SK-N-SH (cell line): ENCODE measurements at regions not wholly inside any gene's neighbourhood (a gene's known extent, or its start where the extent isn't known, plus 50 kb on each side); places are given as distances from the start of the nearest gene placed in this dataset.

Source experiments
- CTCF ChIA-PET: fragments of 300-600, 350-600 bp; formaldehyde crosslinking; extraction: SDS; loops from one replicate; lab custom pipeline; 2021; lab: Yijun Ruan, JAX
- POLR2A ChIA-PET: fragments of 350-600 bp; sonication (Branson Sonifier 250); formaldehyde crosslinking; extraction: SDS; loops from one replicate; lab custom pipeline; 2020; ENCODE audit warnings: antibody characterized with exemption, inconsistent platforms; lab: Yijun Ruan, JAX
- DNase-seq: peaks from one replicate; pipeline ENCODE4 v3.0.0; 2012
- H2AFZ ChIP-seq: fragments of 200-600 bp; sonication (generic); 2 replicates; pipeline ENCODE4 v1.8.1; 2016; ENCODE audit warnings: antibody characterized with exemption, mild to moderate bottlenecking, low read depth
- H3F3A ChIP-seq: fragments of 200-600 bp; sonication (generic); replicated peaks from 2 replicates; pipeline ENCODE3; 2016; ENCODE audit warnings: antibody characterized with exemption, mild to moderate bottlenecking; ENCODE audit not compliant: insufficient read depth
- H3K27ac ChIP-seq, 2 experiments: fragments of 200-500 bp in 1 of 2; fragments of 200-600 bp in 1 of 2; sonication (Bioruptor generic) in 1 of 2; sonication (generic), shearing (Covaris generic) in 1 of 2; 2 replicates each; pipeline versions ENCODE4 v1.5.1 to v1.6.1; 2014 to 2016; ENCODE audit warnings: low read depth in 2 of 2, inconsistent platforms in 1 of 2, low read length in 1 of 2, mild to moderate bottlenecking in 1 of 2, mixed read lengths in 1 of 2
- H3K27me3 ChIP-seq: fragments of 200-600 bp; sonication (generic), shearing (Covaris generic); 2 replicates; pipeline ENCODE4 v1.6.1; 2016; ENCODE audit warnings: mixed run types; ENCODE audit not compliant: insufficient read depth
- H3K36me3 ChIP-seq, 2 experiments: fragments of 200-500 bp in 1 of 2; fragments of 200-600 bp in 1 of 2; sonication (Bioruptor generic) in 1 of 2; sonication (generic) in 1 of 2; replicated peaks in 1 of 2; 2 replicates each; pipeline versions ENCODE3 to v1.5.1; 2014 to 2016; ENCODE audit warnings: low read length in 1 of 2, mild to moderate bottlenecking in 1 of 2; ENCODE audit not compliant: insufficient read depth in 2 of 2, control insufficient read depth in 1 of 2
- H3K4me1 ChIP-seq, 2 experiments: fragments of 200-500 bp in 1 of 2; fragments of 200-600 bp in 1 of 2; sonication (Bioruptor generic) in 1 of 2; sonication (generic), shearing (Covaris generic) in 1 of 2; 2 replicates each; pipeline versions ENCODE4 v1.5.1 to v1.6.1; 2014 to 2016; ENCODE audit warnings: low read depth in 1 of 2, low read length in 1 of 2, mixed run types in 1 of 2; ENCODE audit not compliant: insufficient read depth in 2 of 2, control insufficient read depth in 1 of 2
- H3K4me2 ChIP-seq: fragments of 200-600 bp; sonication (generic), shearing (Covaris generic); 2 replicates; pipeline ENCODE4 v1.6.1; 2017; ENCODE audit warnings: mixed run types
- H3K4me3 ChIP-seq, 2 experiments: fragments of 200-500 bp in 1 of 2; fragments of 200-600 bp in 1 of 2; sonication (Bioruptor generic) in 1 of 2; sonication (generic), shearing (Covaris generic) in 1 of 2; 2 replicates each; pipeline versions ENCODE4 v1.5.1 to v1.8.1; 2014 to 2016; ENCODE audit warnings: low read depth in 2 of 2, inconsistent platforms in 1 of 2, low read length in 1 of 2, mild to moderate bottlenecking in 1 of 2, mixed read lengths in 1 of 2, moderate library complexity in 1 of 2
- H3K79me2 ChIP-seq: fragments of 200-600 bp; sonication (generic); 2 replicates; pipeline ENCODE4 v1.8.1; 2017; ENCODE audit warnings: mild to moderate bottlenecking; ENCODE audit not compliant: insufficient read depth
- H3K9ac ChIP-seq: fragments of 200-600 bp; sonication (generic); 2 replicates; pipeline ENCODE4 v1.6.1; 2017; ENCODE audit warnings: mixed run types
- H3K9me2 ChIP-seq: fragments of 200-600 bp; sonication (generic); 2 replicates; pipeline ENCODE4 v1.6.1; 2017; ENCODE audit warnings: mixed run types
- H3K9me3 ChIP-seq: fragments of 200-600 bp; sonication (generic); 2 replicates; pipeline ENCODE4 v1.6.1; 2017; ENCODE audit warnings: mixed run types, mild to moderate bottlenecking, moderate library complexity
- H4K20me1 ChIP-seq: fragments of 200-600 bp; sonication (generic); 2 replicates; pipeline ENCODE4 v1.6.1; 2017; ENCODE audit warnings: mild to moderate bottlenecking, mixed run types; ENCODE audit not compliant: insufficient read depth
- EZH2phosphoT487 ChIP-seq: fragments of 200-600 bp; sonication (generic); IDR thresholded peaks from 2 replicates; pipeline ENCODE4 v1.6.1; 2017; ENCODE audit warnings: low read depth, mixed run types, mild to moderate bottlenecking, antibody characterized with exemption, moderate library complexity, borderline replicate concordance
- FOSL2 ChIP-seq: IDR thresholded peaks from 2 replicates; pipeline ENCODE4 v1.4.0; 2012; ENCODE audit warnings: low read depth, mild to moderate bottlenecking, moderate library complexity, borderline replicate concordance
- FOXM1 ChIP-seq: IDR thresholded peaks from 2 replicates; pipeline ENCODE4 v1.4.0; 2012; ENCODE audit warnings: low read depth, mild to moderate bottlenecking
- GATA2 ChIP-seq: sonication (generic); formaldehyde crosslinking; IDR thresholded peaks from 2 replicates; pipeline ENCODE4 v1.5.0; 2020; ENCODE audit warnings: mild to moderate bottlenecking, missing genetic modification reagents
- NFIC ChIP-seq: IDR thresholded peaks from 2 replicates; pipeline ENCODE4 v1.4.0; 2012; ENCODE audit warnings: borderline replicate concordance
- NRF1 ChIP-seq: IDR thresholded peaks from 2 replicates; pipeline ENCODE4 v1.6.1; 2012; ENCODE audit warnings: low read depth, mild to moderate bottlenecking, low read length
- POLR2AphosphoS5 ChIP-seq: IDR thresholded peaks from 2 replicates; pipeline ENCODE4 v1.6.1; 2012; ENCODE audit warnings: low read depth, low read length
- RAD21 ChIP-seq: IDR thresholded peaks from 2 replicates; pipeline ENCODE4 v1.6.1; 2012; ENCODE audit warnings: mild to moderate bottlenecking, low read length
- RCOR1 ChIP-seq: fragments of 150-350 bp; IDR thresholded peaks from 2 replicates; pipeline ENCODE4 v1.6.1; 2017; ENCODE audit warnings: antibody characterized with exemption, low read length
- RXRA ChIP-seq: IDR thresholded peaks from 2 replicates; pipeline ENCODE4 v1.4.0; 2012; ENCODE audit warnings: low read depth, mild to moderate bottlenecking, borderline replicate concordance
- SIN3A ChIP-seq: IDR thresholded peaks from 2 replicates; pipeline ENCODE4 v1.6.1; 2012; ENCODE audit warnings: low read depth, mild to moderate bottlenecking, low read length, moderate library complexity, borderline replicate concordance
- SMC3 ChIP-seq: IDR thresholded peaks from 2 replicates; pipeline ENCODE4 v1.6.1; 2012; ENCODE audit warnings: low read depth, low read length, improper control_type of control experiment
- TAF1 ChIP-seq: IDR thresholded peaks from 2 replicates; pipeline ENCODE4 v1.6.1; 2012; ENCODE audit warnings: low read depth, mild to moderate bottlenecking, low read length, moderate library complexity, borderline replicate concordance
- TEAD4 ChIP-seq: IDR thresholded peaks from 2 replicates; pipeline ENCODE4 v1.4.0; 2012; ENCODE audit warnings: mild to moderate bottlenecking, borderline replicate concordance; ENCODE audit not compliant: insufficient read depth
- YY1 ChIP-seq: IDR thresholded peaks from 2 replicates; pipeline ENCODE4 v1.4.0; 2012; ENCODE audit warnings: low read depth, mild to moderate bottlenecking
- WGBS: methylation state at CpG from one replicate; pipeline ENCODE4 v1.1.6; 2017; ENCODE audit warnings: low lambda C conversion rate; 5-methylcytosine and 5-hydroxymethylcytosine counted together
- TF ChIP-seq, protein P1 (sequence below): IDR thresholded peaks from 2 replicates; pipeline ENCODE4; 2012
- TF ChIP-seq, protein P2 (sequence below): IDR thresholded peaks from 2 replicates; pipeline ENCODE4 v1.4.0; 2012; ENCODE audit warnings: low read depth, borderline replicate concordance
- TF ChIP-seq, protein P3 (sequence below): IDR thresholded peaks from 2 replicates; pipeline ENCODE4 v1.6.1; 2012; ENCODE audit warnings: mild to moderate bottlenecking, low read depth, low read length, moderate library complexity
- TF ChIP-seq, protein P4 (sequence below): IDR thresholded peaks from 2 replicates; pipeline ENCODE4 v1.4.0; 2012; ENCODE audit warnings: low read depth, borderline replicate concordance
- TF ChIP-seq, protein P5 (sequence below): fragments of 150-350 bp; IDR thresholded peaks from 2 replicates; pipeline ENCODE4 v1.6.1; 2017; ENCODE audit warnings: antibody characterized with exemption, low read length, low read depth, borderline replicate concordance

DNA sequence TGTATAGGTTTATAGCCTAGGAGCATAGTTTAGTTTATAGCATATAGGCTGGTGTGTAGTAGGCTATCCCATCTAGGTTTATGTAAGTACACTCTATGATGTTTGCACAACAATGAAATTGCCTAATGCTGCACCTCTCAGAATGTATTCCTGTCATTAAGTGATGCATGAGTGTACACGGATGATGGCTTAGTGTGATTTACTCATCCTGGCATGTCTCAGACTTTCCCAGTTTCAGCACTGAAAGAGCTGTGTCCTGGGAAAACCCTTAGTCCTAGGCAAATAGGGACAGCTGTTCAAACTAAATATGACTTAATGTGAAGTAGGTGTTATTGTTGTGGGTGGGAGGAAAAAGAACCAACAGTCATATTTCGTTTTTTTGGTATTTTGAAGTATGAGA is 264.9 kb upstream of the MAGEB18 start:
- no peaks in the 10 kb centered on the region for H3K27me3 ChIP-seq
- no peak overlapping the region for H3K4me3 ChIP-seq
- no peaks in the 10 kb centered on the region for H3K79me2 ChIP-seq
- no peaks in the 10 kb centered on the region for H3K36me3 ChIP-seq
- H3K9me2 ChIP-seq: no peaks in the 10 kb centered on the region
- H3K4me1 ChIP-seq: no peaks in the 10 kb centered on the region
- H4K20me1 ChIP-seq: no peaks in the 10 kb centered on the region
- H3K9ac ChIP-seq: no peak overlapping the region
- H2AFZ ChIP-seq: no peak overlapping the region
- TF ChIP-seq TEAD4 (no peak), YY1 (no peak), NRF1 (no peak), SMC3 (no peak), GATA2 (CRISPR knock-in tag) (no peak), NFIC (no peak), SIN3A (no peak), EZH2phosphoT487 (no peak)
- TF ChIP-seq, protein P1, sequence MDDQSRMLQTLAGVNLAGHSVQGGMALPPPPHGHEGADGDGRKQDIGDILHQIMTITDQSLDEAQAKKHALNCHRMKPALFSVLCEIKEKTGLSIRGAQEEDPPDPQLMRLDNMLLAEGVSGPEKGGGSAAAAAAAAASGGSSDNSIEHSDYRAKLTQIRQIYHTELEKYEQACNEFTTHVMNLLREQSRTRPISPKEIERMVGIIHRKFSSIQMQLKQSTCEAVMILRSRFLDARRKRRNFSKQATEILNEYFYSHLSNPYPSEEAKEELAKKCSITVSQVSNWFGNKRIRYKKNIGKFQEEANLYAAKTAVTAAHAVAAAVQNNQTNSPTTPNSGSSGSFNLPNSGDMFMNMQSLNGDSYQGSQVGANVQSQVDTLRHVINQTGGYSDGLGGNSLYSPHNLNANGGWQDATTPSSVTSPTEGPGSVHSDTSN: no peak
- TF ChIP-seq, protein P2, sequence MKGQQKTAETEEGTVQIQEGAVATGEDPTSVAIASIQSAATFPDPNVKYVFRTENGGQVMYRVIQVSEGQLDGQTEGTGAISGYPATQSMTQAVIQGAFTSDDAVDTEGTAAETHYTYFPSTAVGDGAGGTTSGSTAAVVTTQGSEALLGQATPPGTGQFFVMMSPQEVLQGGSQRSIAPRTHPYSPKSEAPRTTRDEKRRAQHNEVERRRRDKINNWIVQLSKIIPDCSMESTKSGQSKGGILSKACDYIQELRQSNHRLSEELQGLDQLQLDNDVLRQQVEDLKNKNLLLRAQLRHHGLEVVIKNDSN: no peak
- TF ChIP-seq, protein P3, sequence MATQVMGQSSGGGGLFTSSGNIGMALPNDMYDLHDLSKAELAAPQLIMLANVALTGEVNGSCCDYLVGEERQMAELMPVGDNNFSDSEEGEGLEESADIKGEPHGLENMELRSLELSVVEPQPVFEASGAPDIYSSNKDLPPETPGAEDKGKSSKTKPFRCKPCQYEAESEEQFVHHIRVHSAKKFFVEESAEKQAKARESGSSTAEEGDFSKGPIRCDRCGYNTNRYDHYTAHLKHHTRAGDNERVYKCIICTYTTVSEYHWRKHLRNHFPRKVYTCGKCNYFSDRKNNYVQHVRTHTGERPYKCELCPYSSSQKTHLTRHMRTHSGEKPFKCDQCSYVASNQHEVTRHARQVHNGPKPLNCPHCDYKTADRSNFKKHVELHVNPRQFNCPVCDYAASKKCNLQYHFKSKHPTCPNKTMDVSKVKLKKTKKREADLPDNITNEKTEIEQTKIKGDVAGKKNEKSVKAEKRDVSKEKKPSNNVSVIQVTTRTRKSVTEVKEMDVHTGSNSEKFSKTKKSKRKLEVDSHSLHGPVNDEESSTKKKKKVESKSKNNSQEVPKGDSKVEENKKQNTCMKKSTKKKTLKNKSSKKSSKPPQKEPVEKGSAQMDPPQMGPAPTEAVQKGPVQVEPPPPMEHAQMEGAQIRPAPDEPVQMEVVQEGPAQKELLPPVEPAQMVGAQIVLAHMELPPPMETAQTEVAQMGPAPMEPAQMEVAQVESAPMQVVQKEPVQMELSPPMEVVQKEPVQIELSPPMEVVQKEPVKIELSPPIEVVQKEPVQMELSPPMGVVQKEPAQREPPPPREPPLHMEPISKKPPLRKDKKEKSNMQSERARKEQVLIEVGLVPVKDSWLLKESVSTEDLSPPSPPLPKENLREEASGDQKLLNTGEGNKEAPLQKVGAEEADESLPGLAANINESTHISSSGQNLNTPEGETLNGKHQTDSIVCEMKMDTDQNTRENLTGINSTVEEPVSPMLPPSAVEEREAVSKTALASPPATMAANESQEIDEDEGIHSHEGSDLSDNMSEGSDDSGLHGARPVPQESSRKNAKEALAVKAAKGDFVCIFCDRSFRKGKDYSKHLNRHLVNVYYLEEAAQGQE: no peak
- TF ChIP-seq, all 33 proteins: peak for 0
- Histone ChIP-seq H3F3A (no peaks in the 10 kb centered on the region), H3K9me3 (no peaks in the 10 kb centered on the region), H3K4me2 (no peak overlapping the region), H3K27ac (no peak overlapping the region)
- ChIA-PET POLR2A (no interaction called here), CTCF (no interaction called here)
- no peak for DNase-seq
- WGBS: 17% methylated on average over 2 of the region's 2 CpGs

DNA sequence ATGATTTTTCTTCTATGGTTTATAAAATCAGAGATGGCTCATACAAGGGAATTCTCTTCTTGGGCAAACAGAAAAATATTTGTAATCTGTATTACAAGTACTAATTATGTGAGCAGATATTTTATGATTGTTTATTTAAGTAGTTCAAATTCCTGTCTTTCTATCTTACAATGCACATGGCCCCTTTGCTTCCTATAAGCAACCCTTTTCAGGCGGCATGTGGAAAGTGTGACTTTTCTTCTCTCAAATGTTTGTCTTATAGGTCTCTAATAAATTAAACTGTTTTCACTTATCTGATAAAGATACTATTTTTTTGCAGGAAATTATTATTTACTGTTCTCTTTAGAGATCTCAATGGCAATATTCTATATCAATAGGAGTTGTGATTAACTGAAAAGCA is 259.3 kb upstream of the MAGEB18 start:
- H3K4me1 ChIP-seq: no peaks in the 10 kb centered on the region
- no peak for TF ChIP-seq RAD21
- TF ChIP-seq, protein P4, sequence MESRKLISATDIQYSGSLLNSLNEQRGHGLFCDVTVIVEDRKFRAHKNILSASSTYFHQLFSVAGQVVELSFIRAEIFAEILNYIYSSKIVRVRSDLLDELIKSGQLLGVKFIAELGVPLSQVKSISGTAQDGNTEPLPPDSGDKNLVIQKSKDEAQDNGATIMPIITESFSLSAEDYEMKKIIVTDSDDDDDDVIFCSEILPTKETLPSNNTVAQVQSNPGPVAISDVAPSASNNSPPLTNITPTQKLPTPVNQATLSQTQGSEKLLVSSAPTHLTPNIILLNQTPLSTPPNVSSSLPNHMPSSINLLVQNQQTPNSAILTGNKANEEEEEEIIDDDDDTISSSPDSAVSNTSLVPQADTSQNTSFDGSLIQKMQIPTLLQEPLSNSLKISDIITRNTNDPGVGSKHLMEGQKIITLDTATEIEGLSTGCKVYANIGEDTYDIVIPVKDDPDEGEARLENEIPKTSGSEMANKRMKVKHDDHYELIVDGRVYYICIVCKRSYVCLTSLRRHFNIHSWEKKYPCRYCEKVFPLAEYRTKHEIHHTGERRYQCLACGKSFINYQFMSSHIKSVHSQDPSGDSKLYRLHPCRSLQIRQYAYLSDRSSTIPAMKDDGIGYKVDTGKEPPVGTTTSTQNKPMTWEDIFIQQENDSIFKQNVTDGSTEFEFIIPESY: no peak
- TF ChIP-seq RXRA: no peak
- TF ChIP-seq POLR2AphosphoS5: no peak
- no peak for TF ChIP-seq NFIC
- TF ChIP-seq RCOR1: no peak
- no peak for TF ChIP-seq EZH2phosphoT487
- TF ChIP-seq, protein P5, sequence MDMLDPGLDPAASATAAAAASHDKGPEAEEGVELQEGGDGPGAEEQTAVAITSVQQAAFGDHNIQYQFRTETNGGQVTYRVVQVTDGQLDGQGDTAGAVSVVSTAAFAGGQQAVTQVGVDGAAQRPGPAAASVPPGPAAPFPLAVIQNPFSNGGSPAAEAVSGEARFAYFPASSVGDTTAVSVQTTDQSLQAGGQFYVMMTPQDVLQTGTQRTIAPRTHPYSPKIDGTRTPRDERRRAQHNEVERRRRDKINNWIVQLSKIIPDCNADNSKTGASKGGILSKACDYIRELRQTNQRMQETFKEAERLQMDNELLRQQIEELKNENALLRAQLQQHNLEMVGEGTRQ: no peak
- no peak for TF ChIP-seq FOSL2
- TF ChIP-seq FOXM1: no peak
- TF ChIP-seq TAF1: no peak
- TF ChIP-seq TEAD4: no peak
- TF ChIP-seq SIN3A: no peak

More for the DNA sequence above, 259.3 kb upstream of the MAGEB18 start:
- H3K9me2 ChIP-seq: no peaks in the 10 kb centered on the region
- H3K27ac ChIP-seq: no peak overlapping the region
- DNase-seq: no peak
- no peaks in the 10 kb centered on the region for H4K20me1 ChIP-seq
- no peaks in the 10 kb centered on the region for H3K9me3 ChIP-seq
- CTCF ChIA-PET: no interaction called here
- H3K4me3 ChIP-seq: no peak overlapping the region
- 13% methylated on average over 1 of the region's 1 CpG for WGBS
- H3K9ac ChIP-seq: no peak overlapping the region
- no peaks in the 10 kb centered on the region for H3K27me3 ChIP-seq
- no peaks in the 10 kb centered on the region for H3K79me2 ChIP-seq
- no peak overlapping the region for H2AFZ ChIP-seq
- no peaks in the 10 kb centered on the region for H3F3A ChIP-seq
- H3K4me2 ChIP-seq: no peak overlapping the region
- no peaks in the 10 kb centered on the region for H3K36me3 ChIP-seq
- POLR2A ChIA-PET: no interaction called here
